ENCODE measurements at regions not wholly inside any gene's neighbourhood (a gene's known extent, or its start where the extent isn't known, plus 50 kb on each side); places are given as distances from the start of the nearest gene placed in this dataset.

DNA sequence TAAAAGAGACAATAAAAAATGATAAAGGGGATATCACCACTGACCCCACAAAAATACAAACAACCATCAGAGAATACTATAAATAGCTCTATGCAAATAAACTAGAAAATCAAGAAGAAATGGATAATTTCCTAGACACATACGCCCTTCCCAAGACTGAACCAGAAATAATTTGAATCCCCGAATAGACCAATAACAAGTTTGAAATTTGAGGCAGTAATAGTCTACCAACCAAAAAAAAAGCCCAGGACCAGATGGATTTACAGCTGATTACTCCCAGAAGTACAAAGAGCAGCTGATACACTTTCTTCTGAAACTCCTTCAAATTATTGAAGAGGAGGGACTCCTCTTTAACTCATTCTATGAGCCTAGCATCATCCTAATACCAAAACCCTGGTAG, 128.1 kb downstream of the DMRTA1 start:
- Histone ChIP-seq H3K27me3 (ENCODE audit: control insufficient read depth in 1 of 2, insufficient read depth in 2 of 2, low read length in 2 of 2) (no peaks in the 10 kb centered on the region), H3K9me3 (ENCODE audit: control insufficient read depth in 2 of 2, insufficient read depth in 1 of 2, low read depth in 1 of 2, low read length in 1 of 2) (peaks cover 0 to 4% of the 10 kb centered on the region in 2 donors), H3K27ac (ENCODE audit: low read depth in 2 of 2, low read length in 1 of 2) (no peak overlapping the region), H3K4me1 (ENCODE audit: control insufficient read depth in 2 of 2, insufficient read depth in 2 of 2, low read length in 1 of 2) (no peaks in the 10 kb centered on the region), H3K4me3 (ENCODE audit: low read depth in 1 of 2, low read length in 2 of 2) (no peak overlapping the region), H3K36me3 (ENCODE audit: control insufficient read depth in 2 of 2, insufficient read depth in 2 of 2, low read length in 1 of 2) (no peaks in the 10 kb centered on the region)
- 85 to 90% methylated on average over 2 of the region's 2 CpGs for WGBS, 2 donors

DNA sequence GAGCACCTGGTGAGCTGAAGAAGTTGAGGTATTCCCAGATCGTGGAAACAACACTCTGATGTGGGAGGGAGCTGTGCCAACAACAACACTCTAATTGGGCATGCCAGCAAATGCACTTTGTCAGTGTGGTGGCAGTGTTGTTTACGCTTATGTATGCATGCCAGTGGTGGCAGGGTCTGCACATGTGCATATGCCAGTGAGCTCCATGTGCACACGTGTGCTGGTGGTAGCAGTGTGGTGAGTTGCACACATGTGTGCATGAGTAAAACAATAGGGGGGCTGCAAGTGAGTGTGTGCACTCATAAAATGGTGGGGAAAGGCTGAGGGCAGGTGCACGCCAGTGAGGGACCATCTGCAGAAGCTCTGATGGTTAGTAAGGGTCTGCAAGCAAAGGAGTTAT, 134.2 kb downstream of the DMRTA1 start:
- no peaks in the 10 kb centered on the region for H3K4me1 ChIP-seq (ENCODE audit: control insufficient read depth in 2 of 2, insufficient read depth in 2 of 2, low read length in 1 of 2)
- no peak overlapping the region for H3K27ac ChIP-seq (ENCODE audit: low read depth in 2 of 2, low read length in 1 of 2)
- H3K27me3 ChIP-seq (ENCODE audit: control insufficient read depth in 1 of 2, insufficient read depth in 2 of 2, low read length in 2 of 2) = no peaks in the 10 kb centered on the region
- WGBS, 2 donors = 71 to 77% methylated on average over 4 of the region's 4 CpGs
- no peaks in the 10 kb centered on the region for H3K36me3 ChIP-seq (ENCODE audit: control insufficient read depth in 2 of 2, insufficient read depth in 2 of 2, low read length in 1 of 2)
- H3K4me3 ChIP-seq (ENCODE audit: low read depth in 1 of 2, low read length in 2 of 2) = no peak overlapping the region
- peaks cover 2 to 7% of the 10 kb centered on the region in 2 donors for H3K9me3 ChIP-seq (ENCODE audit: control insufficient read depth in 2 of 2, insufficient read depth in 1 of 2, low read depth in 1 of 2, low read length in 1 of 2)

DNA sequence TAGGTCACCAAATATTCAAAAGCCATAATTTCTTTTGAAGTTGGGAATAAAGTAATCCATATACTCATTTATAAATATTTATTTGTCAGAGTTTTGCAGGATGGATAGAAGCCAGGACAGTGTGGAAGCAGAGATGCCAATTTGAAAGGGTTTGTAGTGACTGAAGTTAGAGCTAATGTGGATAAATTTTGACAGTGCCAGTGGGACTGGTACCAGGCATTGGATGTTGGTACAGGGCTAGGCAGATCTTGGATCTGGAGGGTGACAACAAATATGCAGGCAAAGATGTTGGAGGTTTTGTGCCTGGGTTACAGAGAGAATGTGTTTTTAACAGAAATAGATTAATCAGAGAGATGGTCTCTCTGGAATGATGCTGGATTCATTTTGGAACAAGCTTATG, 135.6 kb downstream of the DMRTA1 start:
- H3K9me3 ChIP-seq (ENCODE audit: control insufficient read depth in 2 of 2, insufficient read depth in 1 of 2, low read depth in 1 of 2, low read length in 1 of 2) = peaks cover 0 to 7% of the 10 kb centered on the region in 2 donors
- H3K27me3 ChIP-seq (ENCODE audit: control insufficient read depth in 1 of 2, insufficient read depth in 2 of 2, low read length in 2 of 2) = no peaks in the 10 kb centered on the region
- H3K4me1 ChIP-seq (ENCODE audit: control insufficient read depth in 2 of 2, insufficient read depth in 2 of 2, low read length in 1 of 2) = no peaks in the 10 kb centered on the region
- no peaks in the 10 kb centered on the region for H3K36me3 ChIP-seq (ENCODE audit: control insufficient read depth in 2 of 2, insufficient read depth in 2 of 2, low read length in 1 of 2)
- no peak overlapping the region for H3K4me3 ChIP-seq (ENCODE audit: low read depth in 1 of 2, low read length in 2 of 2)
- H3K27ac ChIP-seq (ENCODE audit: low read depth in 2 of 2, low read length in 1 of 2) = no peak overlapping the region

DNA sequence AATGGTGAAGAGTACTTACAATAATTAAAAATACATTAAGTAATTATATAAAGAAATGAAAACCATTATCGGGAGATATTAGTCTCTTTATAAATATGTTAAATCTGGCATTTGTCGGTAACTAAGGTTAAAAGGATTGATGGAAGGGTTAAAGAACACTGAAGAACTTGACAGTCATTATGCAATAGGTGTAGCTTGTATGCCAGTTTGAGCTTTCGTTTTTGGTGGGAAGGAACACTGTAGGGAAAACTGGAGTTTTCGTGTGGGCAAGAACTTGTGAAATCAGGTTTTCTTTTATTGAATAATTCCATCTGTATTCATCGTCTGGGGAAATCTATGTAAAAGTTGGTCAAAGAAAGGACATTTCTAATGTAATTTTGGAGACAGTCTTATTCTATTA, 142.3 kb downstream of the DMRTA1 start:
- H3K36me3 ChIP-seq (ENCODE audit: control insufficient read depth in 2 of 2, insufficient read depth in 2 of 2, low read length in 1 of 2) = no peaks in the 10 kb centered on the region
- 86 to 90% methylated on average over 5 of the region's 5 CpGs for WGBS, 2 donors

DNA sequence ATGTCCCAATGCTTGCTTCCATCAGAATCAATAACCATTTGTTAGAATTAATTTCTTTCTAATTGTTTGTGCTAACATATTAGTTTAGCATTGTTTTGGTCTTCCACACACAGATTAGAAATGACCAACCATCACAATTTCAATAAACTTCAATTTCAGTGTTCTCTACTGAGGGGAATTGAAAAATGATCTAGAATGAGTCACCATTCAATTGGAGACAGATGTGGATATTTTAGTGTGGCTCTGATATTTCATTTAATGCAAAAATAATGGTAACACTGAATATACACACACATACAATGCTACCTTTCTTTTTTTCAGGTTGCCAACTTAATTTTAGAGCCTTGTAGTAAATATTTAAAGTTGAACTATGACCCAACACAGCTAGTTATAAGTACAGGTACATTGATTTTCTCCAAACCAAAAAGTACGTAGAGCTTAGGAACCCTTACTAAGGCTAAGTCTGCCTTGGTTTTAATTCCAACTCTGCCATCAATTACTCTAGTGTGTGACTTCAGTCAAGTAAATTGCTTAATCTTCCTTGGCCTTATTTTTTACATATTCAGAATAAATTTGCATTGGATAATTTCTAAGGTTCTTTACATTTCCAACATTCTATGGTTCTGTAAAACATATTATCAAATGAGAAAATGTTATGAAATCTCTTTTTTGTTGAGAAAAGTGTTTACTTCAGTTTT, 143.9 kb downstream of the DMRTA1 start:
- WGBS, 2 donors = 81 to 93% methylated on average over 1 of the region's 1 CpG

More for the DNA sequence above, 142.3 kb downstream of the DMRTA1 start:
- no peak overlapping the region for H3K4me3 ChIP-seq (ENCODE audit: low read depth in 1 of 2, low read length in 2 of 2)
- no peaks in the 10 kb centered on the region for H3K9me3 ChIP-seq (ENCODE audit: control insufficient read depth in 2 of 2, insufficient read depth in 1 of 2, low read depth in 1 of 2, low read length in 1 of 2)
- H3K27ac ChIP-seq (ENCODE audit: low read depth in 2 of 2, low read length in 1 of 2) = no peak overlapping the region
- H3K4me1 ChIP-seq (ENCODE audit: control insufficient read depth in 2 of 2, insufficient read depth in 2 of 2, low read length in 1 of 2) = no peaks in the 10 kb centered on the region
- no peaks in the 10 kb centered on the region for H3K27me3 ChIP-seq (ENCODE audit: control insufficient read depth in 1 of 2, insufficient read depth in 2 of 2, low read length in 2 of 2)

DNA sequence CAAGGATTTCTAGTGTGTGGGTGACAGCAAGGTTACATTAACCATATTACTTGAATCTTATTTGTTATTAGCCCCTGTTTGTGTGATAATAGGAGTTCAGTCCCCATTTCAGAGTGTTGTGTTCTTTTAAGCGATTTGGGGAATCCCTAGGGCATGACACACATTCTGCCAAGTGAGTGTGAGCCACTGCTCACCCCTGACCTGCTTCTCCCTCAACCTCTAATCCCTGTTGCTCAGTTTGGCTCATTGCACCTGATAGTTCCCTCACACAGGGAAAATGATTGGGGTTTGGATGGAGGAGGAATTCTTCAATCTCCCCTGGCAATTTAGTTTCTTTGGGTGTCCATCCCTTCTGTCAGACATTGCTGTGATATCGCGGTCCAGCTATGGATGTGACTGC, 149.2 kb downstream of the DMRTA1 start:
- H3K27ac ChIP-seq (ENCODE audit: low read depth in 2 of 2, low read length in 1 of 2) = no peak overlapping the region
- no peaks in the 10 kb centered on the region for H3K9me3 ChIP-seq (ENCODE audit: control insufficient read depth in 2 of 2, insufficient read depth in 1 of 2, low read depth in 1 of 2, low read length in 1 of 2)
- no peaks in the 10 kb centered on the region for H3K27me3 ChIP-seq (ENCODE audit: control insufficient read depth in 1 of 2, insufficient read depth in 2 of 2, low read length in 2 of 2)
- no peak overlapping the region for H3K4me3 ChIP-seq (ENCODE audit: low read depth in 1 of 2, low read length in 2 of 2)
- H3K4me1 ChIP-seq (ENCODE audit: control insufficient read depth in 2 of 2, insufficient read depth in 2 of 2, low read length in 1 of 2) = no peaks in the 10 kb centered on the region
- no peaks in the 10 kb centered on the region for H3K36me3 ChIP-seq (ENCODE audit: control insufficient read depth in 2 of 2, insufficient read depth in 2 of 2, low read length in 1 of 2)
- WGBS, 2 donors = 87 to 94% methylated on average over 3 of the region's 3 CpGs

More for the DNA sequence above, 143.9 kb downstream of the DMRTA1 start:
- no peaks in the 10 kb centered on the region for H3K27me3 ChIP-seq (ENCODE audit: control insufficient read depth in 1 of 2, insufficient read depth in 2 of 2, low read length in 2 of 2)
- no peaks in the 10 kb centered on the region for H3K36me3 ChIP-seq (ENCODE audit: control insufficient read depth in 2 of 2, insufficient read depth in 2 of 2, low read length in 1 of 2)
- H3K27ac ChIP-seq (ENCODE audit: low read depth in 2 of 2, low read length in 1 of 2) = no peak overlapping the region
- no peaks in the 10 kb centered on the region for H3K9me3 ChIP-seq (ENCODE audit: control insufficient read depth in 2 of 2, insufficient read depth in 1 of 2, low read depth in 1 of 2, low read length in 1 of 2)
- no peaks in the 10 kb centered on the region for H3K4me1 ChIP-seq (ENCODE audit: control insufficient read depth in 2 of 2, insufficient read depth in 2 of 2, low read length in 1 of 2)
- no peak overlapping the region for H3K4me3 ChIP-seq (ENCODE audit: low read depth in 1 of 2, low read length in 2 of 2)

DNA sequence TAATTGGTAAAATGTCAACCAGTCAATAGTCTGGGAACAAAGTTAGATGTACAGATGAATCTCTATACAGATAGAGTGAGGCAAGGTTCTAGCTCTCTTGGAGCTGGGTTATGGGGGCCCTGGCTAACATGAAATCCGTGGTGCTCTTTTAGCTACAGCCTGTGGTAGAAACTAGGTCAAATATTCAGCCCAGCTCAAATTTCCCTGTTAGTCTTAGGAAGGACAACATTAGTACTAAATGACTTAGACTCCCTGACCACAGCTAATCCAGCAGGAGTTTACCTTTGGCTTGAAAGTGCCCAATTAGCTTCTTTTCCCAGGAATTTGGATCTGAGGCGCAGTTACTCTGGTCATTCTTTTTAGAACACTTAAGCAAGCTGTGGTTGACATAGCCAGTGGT, 170.5 kb downstream of the DMRTA1 start:
- Histone ChIP-seq H3K4me3 (ENCODE audit: low read depth in 1 of 2, low read length in 2 of 2) (no peak overlapping the region), H3K36me3 (ENCODE audit: control insufficient read depth in 2 of 2, insufficient read depth in 2 of 2, low read length in 1 of 2) (no peaks in the 10 kb centered on the region), H3K9me3 (ENCODE audit: control insufficient read depth in 2 of 2, insufficient read depth in 1 of 2, low read depth in 1 of 2, low read length in 1 of 2) (peaks cover 0 to 2% of the 10 kb centered on the region in 2 donors), H3K27me3 (ENCODE audit: control insufficient read depth in 1 of 2, insufficient read depth in 2 of 2, low read length in 2 of 2) (no peaks in the 10 kb centered on the region), H3K27ac (ENCODE audit: low read depth in 2 of 2, low read length in 1 of 2) (no peak overlapping the region), H3K4me1 (ENCODE audit: control insufficient read depth in 2 of 2, insufficient read depth in 2 of 2, low read length in 1 of 2) (no peaks in the 10 kb centered on the region)
- WGBS, 2 donors = 65 to 68% methylated on average over 2 of the region's 2 CpGs

DNA sequence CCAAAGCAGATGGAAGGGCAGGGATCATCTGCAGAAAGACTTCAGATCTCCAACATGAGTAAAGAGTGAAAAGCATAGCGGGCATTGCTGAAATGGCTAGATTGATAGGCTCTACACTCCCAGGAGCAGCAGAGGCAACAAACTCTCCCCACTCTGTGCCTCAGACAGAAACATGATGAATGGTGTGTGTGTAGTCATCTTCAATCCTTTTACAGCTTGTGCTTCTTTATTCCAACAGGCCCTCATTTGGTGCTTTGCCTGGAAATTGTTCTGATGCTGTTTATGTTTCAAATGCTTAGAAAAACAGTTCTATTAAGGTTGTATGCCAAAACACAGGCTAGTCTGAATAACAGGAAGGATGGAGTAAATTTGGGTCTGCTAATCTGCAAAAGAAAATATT, 176.2 kb downstream of the DMRTA1 start:
- no peak overlapping the region for H3K27ac ChIP-seq (ENCODE audit: low read depth in 2 of 2, low read length in 1 of 2)
- no peaks in the 10 kb centered on the region for H3K4me1 ChIP-seq (ENCODE audit: control insufficient read depth in 2 of 2, insufficient read depth in 2 of 2, low read length in 1 of 2)

DNA sequence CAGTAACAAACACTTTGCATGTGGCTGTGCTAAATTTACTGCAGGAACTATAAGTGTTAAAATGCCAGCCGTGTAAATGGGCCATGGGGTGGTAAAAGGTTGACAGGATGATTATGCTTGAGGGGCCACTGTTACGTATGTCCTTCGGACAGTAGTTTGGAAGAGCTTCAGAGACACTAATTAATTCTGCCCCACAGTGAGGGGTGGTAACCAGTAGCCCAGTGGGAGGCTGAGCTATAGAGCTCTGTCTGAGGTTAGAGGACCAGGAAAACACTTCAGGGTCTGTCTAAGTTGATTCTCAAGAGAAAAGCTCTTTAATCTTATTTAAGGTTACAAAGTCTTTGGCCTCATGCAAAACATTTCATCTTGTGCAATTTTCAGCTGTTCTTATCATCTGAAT, 176.6 kb downstream of the DMRTA1 start:
- H3K9me3 ChIP-seq (ENCODE audit: control insufficient read depth in 2 of 2, insufficient read depth in 1 of 2, low read depth in 1 of 2, low read length in 1 of 2) = no peaks in the 10 kb centered on the region
- no peak overlapping the region for H3K27ac ChIP-seq (ENCODE audit: low read depth in 2 of 2, low read length in 1 of 2)
- no peak overlapping the region for H3K4me3 ChIP-seq (ENCODE audit: low read depth in 1 of 2, low read length in 2 of 2)
- no peaks in the 10 kb centered on the region for H3K4me1 ChIP-seq (ENCODE audit: control insufficient read depth in 2 of 2, insufficient read depth in 2 of 2, low read length in 1 of 2)
- no peaks in the 10 kb centered on the region for H3K27me3 ChIP-seq (ENCODE audit: control insufficient read depth in 1 of 2, insufficient read depth in 2 of 2, low read length in 2 of 2)
- 31 to 46% methylated on average over 3 of the region's 3 CpGs for WGBS, 2 donors
- no peaks in the 10 kb centered on the region for H3K36me3 ChIP-seq (ENCODE audit: control insufficient read depth in 2 of 2, insufficient read depth in 2 of 2, low read length in 1 of 2)

More for the DNA sequence above, 176.2 kb downstream of the DMRTA1 start:
- Histone ChIP-seq H3K27me3 (ENCODE audit: control insufficient read depth in 1 of 2, insufficient read depth in 2 of 2, low read length in 2 of 2) (no peaks in the 10 kb centered on the region), H3K9me3 (ENCODE audit: control insufficient read depth in 2 of 2, insufficient read depth in 1 of 2, low read depth in 1 of 2, low read length in 1 of 2) (no peaks in the 10 kb centered on the region), H3K4me3 (ENCODE audit: low read depth in 1 of 2, low read length in 2 of 2) (no peak overlapping the region), H3K36me3 (ENCODE audit: control insufficient read depth in 2 of 2, insufficient read depth in 2 of 2, low read length in 1 of 2) (no peaks in the 10 kb centered on the region)
- 56 to 67% methylated on average over 1 of the region's 1 CpG for WGBS, 2 donors

DNA sequence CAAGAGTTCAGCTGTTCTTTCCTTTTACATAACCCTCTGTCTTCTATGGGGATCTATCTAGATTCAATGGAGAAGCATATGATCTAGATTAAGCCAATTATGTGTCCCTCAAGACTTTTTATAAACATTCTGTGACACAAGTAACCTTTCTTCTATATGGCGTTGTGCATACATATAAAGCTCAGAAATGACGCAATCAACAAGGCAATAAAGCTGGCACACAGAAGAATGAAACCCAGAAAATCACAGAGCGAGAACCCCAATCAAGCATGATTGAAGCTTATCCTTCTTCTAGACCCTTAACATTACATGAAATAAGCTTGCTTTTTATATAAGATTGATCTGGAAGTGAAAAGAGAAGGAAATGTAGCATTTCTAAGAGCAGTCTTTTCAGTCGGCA, 178.9 kb downstream of the DMRTA1 start:
- Histone ChIP-seq H3K36me3 (ENCODE audit: control insufficient read depth in 2 of 2, insufficient read depth in 2 of 2, low read length in 1 of 2) (no peaks in the 10 kb centered on the region), H3K4me1 (ENCODE audit: control insufficient read depth in 2 of 2, insufficient read depth in 2 of 2, low read length in 1 of 2) (no peaks in the 10 kb centered on the region), H3K27me3 (ENCODE audit: control insufficient read depth in 1 of 2, insufficient read depth in 2 of 2, low read length in 2 of 2) (no peaks in the 10 kb centered on the region), H3K27ac (ENCODE audit: low read depth in 2 of 2, low read length in 1 of 2) (no peak overlapping the region), H3K4me3 (ENCODE audit: low read depth in 1 of 2, low read length in 2 of 2) (no peak overlapping the region), H3K9me3 (ENCODE audit: control insufficient read depth in 2 of 2, insufficient read depth in 1 of 2, low read depth in 1 of 2, low read length in 1 of 2) (no peaks in the 10 kb centered on the region)
- WGBS, 2 donors = 84 to 88% methylated on average over 4 of the region's 4 CpGs
